SK-N-SH (cell line): ENCODE measurements at regions not wholly inside any gene's neighbourhood (a gene's known extent, or its start where the extent isn't known, plus 50 kb on each side); places are given as distances from the start of the nearest gene placed in this dataset.

ENCODE experiments used
- CHD2 ChIP-seq: fragments of 150-350 bp; IDR thresholded peaks from 2 replicates; pipeline ENCODE4 v1.6.1; 2018; ENCODE audit warnings: low read length; ENCODE audit not compliant: partially characterized antibody
- EP300 ChIP-seq, 2 experiments: IDR thresholded peaks; 2 replicates each; pipeline versions ENCODE4 v1.4.0 to v1.6.1; 2012; ENCODE audit warnings: borderline replicate concordance in 1 of 2, low read depth in 1 of 2, low read length in 1 of 2
- SMC3 ChIP-seq: IDR thresholded peaks from 2 replicates; pipeline ENCODE4 v1.6.1; 2012; ENCODE audit warnings: low read depth, low read length, improper control_type of control experiment
- TF ChIP-seq, protein P1 (sequence below): fragments of 200-600 bp; sonication (generic); IDR thresholded peaks from 2 replicates; pipeline ENCODE4 v1.6.1; 2017; ENCODE audit warnings: antibody characterized with exemption, mild to moderate bottlenecking, moderate library complexity

DNA sequence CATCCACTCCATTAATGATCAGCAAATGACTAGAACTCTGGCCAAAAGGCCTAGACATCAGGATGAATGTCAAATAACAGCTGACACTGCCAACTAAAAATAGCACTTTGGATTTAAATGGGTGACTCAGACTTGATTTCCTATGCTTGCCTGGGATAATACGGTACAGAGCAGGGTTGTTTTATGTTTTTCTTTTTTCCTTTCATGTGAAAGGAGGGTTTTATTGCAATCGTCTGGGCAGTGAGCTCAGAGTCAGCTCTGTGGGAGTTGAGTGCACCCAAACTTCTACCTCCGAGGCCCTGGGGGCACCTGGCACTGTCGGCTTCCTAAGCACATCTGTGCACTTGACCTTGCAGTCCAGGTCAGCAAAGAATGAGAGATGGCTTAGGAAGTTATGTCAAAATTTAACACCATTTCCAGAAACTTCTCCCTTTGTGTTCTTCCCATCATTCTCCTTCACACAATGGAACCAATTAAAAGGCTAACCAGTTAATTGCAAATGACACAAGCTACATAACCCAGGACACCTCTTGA, 134.1 kb downstream of the LACC1 start:
- TF ChIP-seq SMC3: no peak
- TF ChIP-seq, protein P1, sequence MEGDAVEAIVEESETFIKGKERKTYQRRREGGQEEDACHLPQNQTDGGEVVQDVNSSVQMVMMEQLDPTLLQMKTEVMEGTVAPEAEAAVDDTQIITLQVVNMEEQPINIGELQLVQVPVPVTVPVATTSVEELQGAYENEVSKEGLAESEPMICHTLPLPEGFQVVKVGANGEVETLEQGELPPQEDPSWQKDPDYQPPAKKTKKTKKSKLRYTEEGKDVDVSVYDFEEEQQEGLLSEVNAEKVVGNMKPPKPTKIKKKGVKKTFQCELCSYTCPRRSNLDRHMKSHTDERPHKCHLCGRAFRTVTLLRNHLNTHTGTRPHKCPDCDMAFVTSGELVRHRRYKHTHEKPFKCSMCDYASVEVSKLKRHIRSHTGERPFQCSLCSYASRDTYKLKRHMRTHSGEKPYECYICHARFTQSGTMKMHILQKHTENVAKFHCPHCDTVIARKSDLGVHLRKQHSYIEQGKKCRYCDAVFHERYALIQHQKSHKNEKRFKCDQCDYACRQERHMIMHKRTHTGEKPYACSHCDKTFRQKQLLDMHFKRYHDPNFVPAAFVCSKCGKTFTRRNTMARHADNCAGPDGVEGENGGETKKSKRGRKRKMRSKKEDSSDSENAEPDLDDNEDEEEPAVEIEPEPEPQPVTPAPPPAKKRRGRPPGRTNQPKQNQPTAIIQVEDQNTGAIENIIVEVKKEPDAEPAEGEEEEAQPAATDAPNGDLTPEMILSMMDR: no peak
- no peak; a peak in 1 of 4 replicates for TF ChIP-seq EP300 (IDR thresholded peaks at IDR 0.05; ENCODE audit: borderline replicate concordance in 1 of 2, low read depth in 1 of 2, low read length in 1 of 2)
- TF ChIP-seq CHD2: no peak
